OCI-LY1 (cell line): ENCODE measurements at regions not wholly inside any gene's neighbourhood (a gene's known extent, or its start where the extent isn't known, plus 50 kb on each side); places are given as distances from the start of the nearest gene placed in this dataset.

ENCODE experiments used
- CTCF ChIP-seq: fragments of 200-600 bp; sonication (generic), shearing (Covaris generic); IDR thresholded peaks from 2 replicates; pipeline ENCODE4 v1.5.1; 2017; ENCODE audit warnings: mild to moderate bottlenecking, antibody characterized with exemption, low read length, moderate library complexity, mixed read lengths
- EZH2 ChIP-seq: fragments of 200-600 bp; sonication (generic), shearing (Covaris generic); IDR thresholded peaks from 2 replicates; pipeline ENCODE4 v1.8.0; 2017; ENCODE audit warnings: borderline replicate concordance, mixed run types, mild to moderate bottlenecking, antibody characterized with exemption, low read length, moderate library complexity, mixed read lengths

DNA sequence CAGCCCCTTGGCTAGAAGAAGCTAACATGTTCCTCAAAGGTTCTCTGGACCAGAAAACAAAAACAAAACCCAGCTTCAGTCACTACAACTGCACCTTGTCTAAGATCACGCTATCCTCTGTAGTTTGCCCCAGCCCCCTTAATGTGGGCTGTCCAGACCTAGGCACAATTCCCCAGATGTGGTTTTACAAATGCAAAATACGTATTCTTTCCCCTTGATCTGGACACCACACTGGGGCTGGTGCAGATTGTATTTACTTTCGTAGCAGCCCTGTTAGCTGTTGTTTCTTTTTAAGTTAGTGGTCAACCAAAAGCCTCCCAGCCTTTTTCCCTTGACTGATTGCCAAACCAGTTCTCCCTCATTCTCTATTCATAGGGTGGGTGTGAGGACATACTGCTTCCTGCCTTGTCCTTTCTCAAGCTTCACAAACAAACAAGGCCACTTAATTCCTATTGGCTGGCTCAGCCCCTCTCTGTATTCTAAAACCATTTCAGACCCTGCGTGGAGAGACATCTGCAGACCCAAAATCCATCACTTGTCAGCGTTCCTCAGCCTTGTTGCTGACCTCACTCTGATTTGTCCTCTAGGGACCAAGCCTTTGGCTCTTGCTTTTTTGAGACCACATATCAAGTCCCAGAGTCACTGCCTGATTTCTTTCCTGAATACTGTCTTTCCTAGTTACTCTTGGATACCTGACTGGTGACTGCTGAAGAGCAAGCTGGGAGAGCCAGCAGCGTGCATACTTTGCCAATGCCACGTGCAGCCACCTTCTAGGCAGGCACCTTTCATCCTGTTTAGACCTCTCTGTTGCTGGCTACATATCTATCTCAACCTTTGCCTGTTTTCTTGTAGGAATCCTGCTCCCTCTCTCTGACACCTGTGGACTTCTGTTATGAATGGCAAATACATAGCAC, 96.4 kb upstream of the RAB3GAP2 start:
- no peak for TF ChIP-seq CTCF
- TF ChIP-seq EZH2, result no peak
